Endothelial cell of umbilical vein (primary cell): ENCODE measurements at regions not wholly inside any gene's neighbourhood (a gene's known extent, or its start where the extent isn't known, plus 50 kb on each side); places are given as distances from the start of the nearest gene placed in this dataset.

Experiments used
- BruUV-seq: library from RNA; stranded (reverse); fragments of 400-500 nt; replicated peaks from 2 replicates; lab custom pipeline; 2021; lab: Mats Ljungman, UMichigan
- CTCF ChIA-PET: fragments of 300-600, 350-600 bp; sonication (Branson Sonifier 250); formaldehyde crosslinking; loops from one replicate; lab custom pipeline; 2021; ENCODE audit warnings: antibody characterized with exemption, inconsistent platforms; lab: Charles Lee
- POLR2A ChIA-PET: fragments of 300-600, 350-600 bp; sonication (Branson Sonifier 250); formaldehyde crosslinking; loops from one replicate; lab custom pipeline; 2021; ENCODE audit warnings: antibody characterized with exemption, inconsistent platforms; lab: Charles Lee
- DNase-seq: peaks from one replicate; pipeline ENCODE4 v3.0.0-alpha.2; 2011; ENCODE audit warnings: low read depth, low spot score
- FAIRE-seq: peaks from 2 replicates; lab custom pipeline; 2011; peaks lifted over from hg19 to GRCh38; lab: Jason Lieb, UNC
- H2AFZ ChIP-seq: 2 replicates; pipeline ENCODE4 v1.6.0; 2012; ENCODE audit warnings: low read depth, low read length, control low read depth, inconsistent platforms
- H3K27ac ChIP-seq: 2 replicates; pipeline ENCODE4 v1.5.1; 2011; ENCODE audit warnings: low read depth, mild to moderate bottlenecking, control low read depth, low read length, moderate library complexity; ENCODE audit not compliant: insufficient read depth
- H3K27me3 ChIP-seq, 2 experiments: 2 replicates each; pipeline versions ENCODE4 v1.6.0 to v1.6.1; 2011; ENCODE audit warnings: low read length in 2 of 2, mixed read lengths in 1 of 2; ENCODE audit not compliant: control insufficient read depth in 2 of 2, insufficient read depth in 2 of 2
- H3K36me3 ChIP-seq, 2 experiments: 2 replicates in 1 of 2; 3 replicates in 1 of 2; pipeline ENCODE4 v1.5.1; 2011; ENCODE audit warnings: low read length in 2 of 2, mild to moderate bottlenecking in 1 of 2, moderate library complexity in 1 of 2; ENCODE audit not compliant: control insufficient read depth in 2 of 2, insufficient read depth in 2 of 2; ENCODE audit errors: extremely low read depth in 1 of 2
- H3K4me1 ChIP-seq: 3 replicates; pipeline ENCODE4 v1.5.1; 2011; ENCODE audit warnings: mild to moderate bottlenecking, low read length; ENCODE audit not compliant: control insufficient read depth, insufficient read depth; ENCODE audit errors: extremely low read depth
- H3K4me2 ChIP-seq: 2 replicates; pipeline ENCODE4 v1.6.1; 2011; ENCODE audit warnings: low read length, control low read depth, mixed read lengths; ENCODE audit not compliant: insufficient read depth
- H3K4me3 ChIP-seq, 3 experiments: fragments of 200-600 bp in 1 of 3; sonication (generic), shearing (Covaris generic) in 1 of 3; replicated peaks in 1 of 3; 2 replicates each; pipeline ENCODE4 v1.5.1; 2011 to 2016; ENCODE audit warnings: control low read depth in 3 of 3, low read length in 3 of 3, mild to moderate bottlenecking in 2 of 3, inconsistent platforms in 1 of 3, low read depth in 1 of 3, moderate library complexity in 1 of 3; ENCODE audit not compliant: insufficient read depth in 1 of 3
- H3K79me2 ChIP-seq: 2 replicates; pipeline ENCODE4 v1.6.0; 2012; ENCODE audit warnings: low read length, inconsistent platforms; ENCODE audit not compliant: control insufficient read depth, insufficient read depth
- H3K9ac ChIP-seq: replicated peaks from 2 replicates; pipeline ENCODE3; 2011; ENCODE audit warnings: low read length, control low read depth; ENCODE audit not compliant: insufficient read depth; ENCODE audit errors: extremely low read depth
- H3K9me1 ChIP-seq: replicated peaks from 3 replicates; pipeline ENCODE4 v1.6.0; 2011; ENCODE audit warnings: mild to moderate bottlenecking, low read length; ENCODE audit not compliant: control insufficient read depth, insufficient read depth; ENCODE audit errors: extremely low read depth
- H3K9me3 ChIP-seq: replicated peaks from 2 replicates; pipeline ENCODE4 v1.5.1; 2012; ENCODE audit warnings: low read length, inconsistent platforms; ENCODE audit not compliant: control insufficient read depth, insufficient read depth
- H4K20me1 ChIP-seq: replicated peaks from 2 replicates; pipeline ENCODE3; 2011; ENCODE audit warnings: mild to moderate bottlenecking, low read length; ENCODE audit not compliant: control insufficient read depth, insufficient read depth; ENCODE audit errors: extremely low read depth
- EZH2 ChIP-seq: IDR thresholded peaks from 2 replicates; pipeline ENCODE4 v1.6.1; 2012; ENCODE audit warnings: borderline replicate concordance, low read depth, mild to moderate bottlenecking, moderate library complexity, low read length, inconsistent platforms; ENCODE audit not compliant: severe bottlenecking
- FOS ChIP-seq: IDR thresholded peaks from 2 replicates; pipeline ENCODE4 v1.6.1; 2011; ENCODE audit warnings: mild to moderate bottlenecking, low read length, moderate library complexity, borderline replicate concordance; ENCODE audit not compliant: insufficient read depth
- GATA2 ChIP-seq: IDR thresholded peaks from 2 replicates; pipeline ENCODE4 v1.7.0; 2011; ENCODE audit warnings: low read depth, mild to moderate bottlenecking, moderate library complexity, mixed read lengths, low read length; ENCODE audit not compliant: insufficient read length, insufficient read depth
- JUN ChIP-seq: IDR thresholded peaks from 2 replicates; pipeline ENCODE4 v1.6.1; 2011; ENCODE audit warnings: borderline replicate concordance, low read depth; ENCODE audit not compliant: insufficient read length, insufficient read depth
- MYC ChIP-seq: IDR thresholded peaks from one replicate; pipeline ENCODE4 v1.6.1; 2011; ENCODE audit warnings: mild to moderate bottlenecking, low read depth, low read length
- POLR2A ChIP-seq: IDR thresholded peaks from 2 replicates; pipeline ENCODE4 v1.6.1; 2012; ENCODE audit warnings: low read depth, mild to moderate bottlenecking, control low read depth, low read length
- dilution Hi-C: fragments of 300-500 bp; cut with MboI; formaldehyde crosslinking; loops from one replicate; pipeline ENCODE4 v1.15.0; 2019; ENCODE audit warnings: low sequenced_read_pairs; ENCODE audit not compliant: extremely low pct_ligation_motif_present
- intact Hi-C: fragments of 100-400 bp; cut with micrococcal nuclease; formaldehyde crosslinking; loops from one replicate; pipeline ENCODE4 v1.10.0; 2022
- TF ChIP-seq, protein P1 (sequence below): IDR thresholded peaks from 2 replicates; pipeline ENCODE4 v1.6.1; 2011; ENCODE audit not compliant: insufficient read depth, insufficient read length
- TF ChIP-seq, protein P2 (sequence below), 2 donors: IDR thresholded peaks; 1 replicate in 1 of 2; 2 replicates in 1 of 2; pipeline ENCODE4 v1.5.1; 2011; ENCODE audit warnings: low read length in 2 of 2, mild to moderate bottlenecking in 2 of 2, moderate library complexity in 2 of 2, control low read depth in 1 of 2, inconsistent platforms in 1 of 2, low read depth in 1 of 2; ENCODE audit not compliant: insufficient read depth in 1 of 2; ENCODE audit errors: extremely low read depth in 1 of 2

DNA sequence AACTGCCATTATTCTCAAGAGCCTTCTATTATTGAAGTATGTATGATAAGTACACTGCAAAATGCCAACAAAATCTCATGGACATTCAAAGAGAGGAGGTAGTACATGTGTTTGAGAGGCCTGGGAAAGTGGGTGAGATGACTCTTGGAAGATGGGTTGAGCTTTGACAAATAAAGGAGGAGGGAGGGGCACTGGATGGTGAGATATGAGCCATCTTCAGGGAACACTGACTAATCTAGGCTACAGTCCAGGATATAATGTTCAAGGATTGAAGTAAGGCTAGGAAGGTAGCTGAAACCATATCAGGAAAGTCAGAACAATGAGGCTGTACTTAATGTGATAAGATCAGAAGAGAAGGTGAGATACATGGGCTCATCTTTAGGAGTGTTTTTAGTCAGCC lies 559.7 kb downstream of the ZEB2 start:
- no peaks in the 10 kb centered on the region for H3K9me3 ChIP-seq
- H3K9me1 ChIP-seq = no peaks in the 10 kb centered on the region
- POLR2A ChIA-PET = no interaction called here
- DNase-seq (no peak), FAIRE-seq (no peak)
- CTCF ChIA-PET = interaction anchor here (0.8 kb wide), 1 partner anchor 10 kb away, joined by 3 read pairs; no protein-coding TSS in a partner anchor
- no peak overlapping the region for H3K27ac ChIP-seq
- H3K27me3 ChIP-seq = no peaks in the 10 kb centered on the region
- no peak overlapping the region for H3K4me2 ChIP-seq
- intact Hi-C loops = no loop called here
- BruUV-seq = no TSS peak
- TF ChIP-seq, protein P1, sequence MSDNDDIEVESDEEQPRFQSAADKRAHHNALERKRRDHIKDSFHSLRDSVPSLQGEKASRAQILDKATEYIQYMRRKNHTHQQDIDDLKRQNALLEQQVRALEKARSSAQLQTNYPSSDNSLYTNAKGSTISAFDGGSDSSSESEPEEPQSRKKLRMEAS = no peak
- TF ChIP-seq EZH2 (no peak), MYC (no peak), FOS (no peak), POLR2A (no peak), JUN (no peak), GATA2 (no peak)
- TF ChIP-seq, protein P2, sequence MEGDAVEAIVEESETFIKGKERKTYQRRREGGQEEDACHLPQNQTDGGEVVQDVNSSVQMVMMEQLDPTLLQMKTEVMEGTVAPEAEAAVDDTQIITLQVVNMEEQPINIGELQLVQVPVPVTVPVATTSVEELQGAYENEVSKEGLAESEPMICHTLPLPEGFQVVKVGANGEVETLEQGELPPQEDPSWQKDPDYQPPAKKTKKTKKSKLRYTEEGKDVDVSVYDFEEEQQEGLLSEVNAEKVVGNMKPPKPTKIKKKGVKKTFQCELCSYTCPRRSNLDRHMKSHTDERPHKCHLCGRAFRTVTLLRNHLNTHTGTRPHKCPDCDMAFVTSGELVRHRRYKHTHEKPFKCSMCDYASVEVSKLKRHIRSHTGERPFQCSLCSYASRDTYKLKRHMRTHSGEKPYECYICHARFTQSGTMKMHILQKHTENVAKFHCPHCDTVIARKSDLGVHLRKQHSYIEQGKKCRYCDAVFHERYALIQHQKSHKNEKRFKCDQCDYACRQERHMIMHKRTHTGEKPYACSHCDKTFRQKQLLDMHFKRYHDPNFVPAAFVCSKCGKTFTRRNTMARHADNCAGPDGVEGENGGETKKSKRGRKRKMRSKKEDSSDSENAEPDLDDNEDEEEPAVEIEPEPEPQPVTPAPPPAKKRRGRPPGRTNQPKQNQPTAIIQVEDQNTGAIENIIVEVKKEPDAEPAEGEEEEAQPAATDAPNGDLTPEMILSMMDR (IDR thresholded peaks at IDR 0.05; ENCODE audit: extremely low read depth in 1 of 2, insufficient read depth in 1 of 2, low read depth in 1 of 2, low read length in 2 of 2) = no peak
- no peaks in the 10 kb centered on the region for H3K79me2 ChIP-seq
- H3K4me3 ChIP-seq = no peak overlapping the region
- H3K4me1 ChIP-seq = no peaks in the 10 kb centered on the region
- dilution Hi-C loops = no loop called here
- no peak overlapping the region for H2AFZ ChIP-seq
- H4K20me1 ChIP-seq = no peaks in the 10 kb centered on the region
- no peak overlapping the region for H3K9ac ChIP-seq
- no peaks in the 10 kb centered on the region for H3K36me3 ChIP-seq
